GM18508 (cell line): ENCODE measurements at regions not wholly inside any gene's neighbourhood (a gene's known extent, or its start where the extent isn't known, plus 50 kb on each side); places are given as distances from the start of the nearest gene placed in this dataset.
A peak's percentile ranks its signal among the peaks of the same experiment; 100 is the strongest.

ENCODE experiments used
- ATAC-seq: cut with Tn5 transposase; IDR thresholded peaks from one replicate; pipeline ENCODE4 v1.9.1; 2021; ENCODE audit warnings: moderate number of reproducible peaks; ENCODE audit not compliant: insufficient read depth, unreplicated experiment

GRCh38 chr10:89153971-89154370 lies 53.1 kb downstream of the CH25H start:
- ATAC-seq = no peak

- no peak for ATAC-seq
Observed at GRCh38 chr10:89153116-89153515, 54.0 kb downstream of the CH25H start.

GRCh38 chr10:89151857-89152256 lies 55.3 kb downstream of the CH25H start:
- ATAC-seq = no peak

GRCh38 chr10:89148061-89148460 lies 59.1 kb downstream of the CH25H start:
- ATAC-seq = no peak

- no peak for ATAC-seq
Observed at GRCh38 chr10:89147256-89147655, 59.9 kb downstream of the CH25H start.

- no peak for ATAC-seq
Observed at GRCh38 chr10:89144836-89145235, 62.3 kb downstream of the CH25H start.

- no peak for ATAC-seq
Observed at GRCh38 chr10:89142590-89142989, 64.5 kb downstream of the CH25H start.

GRCh38 chr10:89138755-89139490 lies 68.2 kb downstream of the CH25H start:
- no peak for ATAC-seq

GRCh38 chr10:89134963-89135362 lies 72.2 kb downstream of the CH25H start:
- peak; percentile 85 for ATAC-seq

GRCh38 chr10:89129911-89130310 lies 77.2 kb downstream of the CH25H start:
- ATAC-seq = no peak

GRCh38 chr10:89122433-89123051 lies 84.6 kb downstream of the CH25H start:
- no peak for ATAC-seq

- no peak for ATAC-seq
Observed at GRCh38 chr10:89121764-89122020, 85.4 kb downstream of the CH25H start.

- ATAC-seq = no peak
Observed at GRCh38 chr10:89120931-89121763, 86.0 kb downstream of the CH25H start.

GRCh38 chr10:89119651-89120050 lies 87.5 kb downstream of the CH25H start:
- ATAC-seq = no peak

- ATAC-seq = no peak
Observed at GRCh38 chr10:89118091-89118490, 89.0 kb downstream of the CH25H start.

- ATAC-seq = no peak
Observed at GRCh38 chr10:89115876-89116627, 91.1 kb downstream of the CH25H start.

GRCh38 chr10:89114846-89115625 lies 92.1 kb downstream of the CH25H start:
- no peak for ATAC-seq

GRCh38 chr10:89102735-89103134 lies 104.4 kb downstream of the CH25H start:
- ATAC-seq = no peak

- ATAC-seq = no peak
Observed at GRCh38 chr10:89101943-89102342, 105.2 kb downstream of the CH25H start.

- ATAC-seq = no peak
Observed at GRCh38 chr10:89100680-89101079, 106.4 kb downstream of the CH25H start.
